Activated naive CD8-positive, alpha-beta T cell treated with anti-CD3 and anti-CD28 coated beads for 36 hours (primary cell): ENCODE measurements at regions not wholly inside any gene's neighbourhood (a gene's known extent, or its start where the extent isn't known, plus 50 kb on each side); places are given as distances from the start of the nearest gene placed in this dataset.

ENCODE experiments used
- DNase-seq: peaks from one replicate; pipeline ENCODE4 v3.0.0; 2021
- H3K27ac Mint-ChIP-seq: one replicate; pipeline ENCODE4 v1.8.0; 2022; ENCODE audit warnings: mild to moderate bottlenecking, moderate library complexity, mixed read lengths
- H3K27me3 Mint-ChIP-seq: one replicate; pipeline ENCODE4 v1.8.0; 2022; ENCODE audit warnings: mild to moderate bottlenecking, mixed read lengths
- H3K36me3 Mint-ChIP-seq: one replicate; pipeline ENCODE4 v1.8.0; 2021; ENCODE audit warnings: mild to moderate bottlenecking, mixed read lengths
- H3K4me1 Mint-ChIP-seq: one replicate; pipeline ENCODE4 v1.8.0; 2021; ENCODE audit warnings: mixed read lengths
- H3K4me3 Mint-ChIP-seq: one replicate; pipeline ENCODE4 v1.8.0; 2022; ENCODE audit warnings: mild to moderate bottlenecking, moderate library complexity, mixed read lengths
- H3K9me3 Mint-ChIP-seq: one replicate; pipeline ENCODE4 v1.8.0; 2022; ENCODE audit warnings: mixed read lengths

GRCh38 chr6:92942549-92942948 is 476.8 kb downstream of the EPHA7 start:
- H3K9me3 Mint-ChIP-seq, result peaks cover 3% of the 10 kb centered on the region
- H3K4me1 Mint-ChIP-seq, result no peaks in the 10 kb centered on the region
- H3K27ac Mint-ChIP-seq, result no peak overlapping the region
- H3K4me3 Mint-ChIP-seq, result no peak overlapping the region
- peaks cover 3% of the 10 kb centered on the region for H3K27me3 Mint-ChIP-seq
- DNase-seq, result no peak
- H3K36me3 Mint-ChIP-seq, result no peaks in the 10 kb centered on the region

GRCh38 chr6:92934625-92935024 is 484.7 kb downstream of the EPHA7 start:
- Mint-ChIP-seq H3K4me1 (no peaks in the 10 kb centered on the region), H3K27me3 (no peaks in the 10 kb centered on the region), H3K27ac (no peak overlapping the region), H3K4me3 (no peak overlapping the region), H3K9me3 (peaks cover 2% of the 10 kb centered on the region), H3K36me3 (no peaks in the 10 kb centered on the region)
- DNase-seq, result no peak

- Mint-ChIP-seq H3K4me3 (no peak overlapping the region), H3K4me1 (no peaks in the 10 kb centered on the region), H3K27me3 (no peaks in the 10 kb centered on the region), H3K36me3 (no peaks in the 10 kb centered on the region), H3K9me3 (peaks cover 4% of the 10 kb centered on the region), H3K27ac (no peak overlapping the region)
- DNase-seq, result no peak
Measured at GRCh38 chr6:92930171-92930570, 489.2 kb downstream of the EPHA7 start.

- H3K36me3 Mint-ChIP-seq, result no peaks in the 10 kb centered on the region
- no peak overlapping the region for H3K4me3 Mint-ChIP-seq
- H3K9me3 Mint-ChIP-seq, result no peaks in the 10 kb centered on the region
- no peaks in the 10 kb centered on the region for H3K27me3 Mint-ChIP-seq
- H3K4me1 Mint-ChIP-seq, result no peaks in the 10 kb centered on the region
- DNase-seq, result no peak
- no peak overlapping the region for H3K27ac Mint-ChIP-seq
Measured at GRCh38 chr6:92922216-92922806, 497.0 kb downstream of the EPHA7 start.

- no peaks in the 10 kb centered on the region for H3K9me3 Mint-ChIP-seq
- no peak for DNase-seq
- no peaks in the 10 kb centered on the region for H3K36me3 Mint-ChIP-seq
- no peaks in the 10 kb centered on the region for H3K4me1 Mint-ChIP-seq
- no peaks in the 10 kb centered on the region for H3K27me3 Mint-ChIP-seq
- no peak overlapping the region for H3K4me3 Mint-ChIP-seq
- no peak overlapping the region for H3K27ac Mint-ChIP-seq
Measured at GRCh38 chr6:92915466-92915865, 503.9 kb downstream of the EPHA7 start.

GRCh38 chr6:92911301-92911700 is 508.1 kb downstream of the EPHA7 start:
- H3K27ac Mint-ChIP-seq, result no peak overlapping the region
- no peaks in the 10 kb centered on the region for H3K9me3 Mint-ChIP-seq
- no peak overlapping the region for H3K4me3 Mint-ChIP-seq
- H3K27me3 Mint-ChIP-seq, result no peaks in the 10 kb centered on the region
- no peaks in the 10 kb centered on the region for H3K36me3 Mint-ChIP-seq
- H3K4me1 Mint-ChIP-seq, result no peaks in the 10 kb centered on the region
- no peak for DNase-seq

- Mint-ChIP-seq H3K4me3 (no peak overlapping the region), H3K27ac (no peak overlapping the region), H3K9me3 (no peaks in the 10 kb centered on the region), H3K36me3 (no peaks in the 10 kb centered on the region), H3K27me3 (no peaks in the 10 kb centered on the region), H3K4me1 (no peaks in the 10 kb centered on the region)
- DNase-seq, result no peak
Measured at GRCh38 chr6:92910646-92911045, 508.7 kb downstream of the EPHA7 start.

GRCh38 chr6:92906385-92906784 is 513.0 kb downstream of the EPHA7 start:
- Mint-ChIP-seq H3K4me3 (no peak overlapping the region), H3K36me3 (no peaks in the 10 kb centered on the region), H3K4me1 (no peaks in the 10 kb centered on the region), H3K27me3 (no peaks in the 10 kb centered on the region), H3K27ac (no peak overlapping the region), H3K9me3 (no peaks in the 10 kb centered on the region)
- DNase-seq, result no peak

GRCh38 chr6:92893741-92894140 is 525.6 kb downstream of the EPHA7 start:
- Mint-ChIP-seq H3K36me3 (no peaks in the 10 kb centered on the region), H3K27me3 (no peaks in the 10 kb centered on the region), H3K4me3 (no peak overlapping the region), H3K27ac (no peak overlapping the region), H3K4me1 (no peaks in the 10 kb centered on the region), H3K9me3 (peaks cover 5% of the 10 kb centered on the region)
- DNase-seq, result no peak

- H3K4me1 Mint-ChIP-seq, result no peaks in the 10 kb centered on the region
- peaks cover 5% of the 10 kb centered on the region for H3K9me3 Mint-ChIP-seq
- H3K4me3 Mint-ChIP-seq, result no peak overlapping the region
- DNase-seq, result no peak
- H3K27ac Mint-ChIP-seq, result no peak overlapping the region
- no peaks in the 10 kb centered on the region for H3K36me3 Mint-ChIP-seq
- H3K27me3 Mint-ChIP-seq, result no peaks in the 10 kb centered on the region
Measured at GRCh38 chr6:92892626-92893170, 526.7 kb downstream of the EPHA7 start.

- no peak for DNase-seq
- Mint-ChIP-seq H3K36me3 (no peaks in the 10 kb centered on the region), H3K27ac (no peak overlapping the region), H3K4me1 (no peaks in the 10 kb centered on the region), H3K27me3 (no peaks in the 10 kb centered on the region), H3K9me3 (peaks cover 5% of the 10 kb centered on the region), H3K4me3 (no peak overlapping the region)
Measured at GRCh38 chr6:92888316-92888715, 531.0 kb downstream of the EPHA7 start.

- Mint-ChIP-seq H3K9me3 (peaks cover 5% of the 10 kb centered on the region), H3K27me3 (no peaks in the 10 kb centered on the region), H3K27ac (no peak overlapping the region), H3K36me3 (no peaks in the 10 kb centered on the region), H3K4me1 (no peaks in the 10 kb centered on the region), H3K4me3 (no peak overlapping the region)
- DNase-seq, result no peak
Measured at GRCh38 chr6:92887871-92888270, 531.5 kb downstream of the EPHA7 start.

- H3K9me3 Mint-ChIP-seq, result peaks cover 17% of the 10 kb centered on the region
- no peak for DNase-seq
- H3K27me3 Mint-ChIP-seq, result no peaks in the 10 kb centered on the region
- no peak overlapping the region for H3K4me3 Mint-ChIP-seq
- no peaks in the 10 kb centered on the region for H3K4me1 Mint-ChIP-seq
- H3K36me3 Mint-ChIP-seq, result no peaks in the 10 kb centered on the region
- H3K27ac Mint-ChIP-seq, result no peak overlapping the region
Measured at GRCh38 chr6:92879526-92879925, 539.8 kb downstream of the EPHA7 start.

- Mint-ChIP-seq H3K27ac (no peak overlapping the region), H3K36me3 (no peaks in the 10 kb centered on the region), H3K9me3 (no peaks in the 10 kb centered on the region), H3K4me1 (no peaks in the 10 kb centered on the region), H3K27me3 (no peaks in the 10 kb centered on the region), H3K4me3 (no peak overlapping the region)
- no peak for DNase-seq
Measured at GRCh38 chr6:92864966-92865555, 554.3 kb downstream of the EPHA7 start.

- no peak overlapping the region for H3K27ac Mint-ChIP-seq
Measured at GRCh38 chr6:92849636-92850035, 569.7 kb downstream of the EPHA7 start.

GRCh38 chr6:92848901-92849300 is 570.5 kb downstream of the EPHA7 start:
- no peaks in the 10 kb centered on the region for H3K4me1 Mint-ChIP-seq
- H3K27ac Mint-ChIP-seq, result no peak overlapping the region
- DNase-seq, result no peak
- no peak overlapping the region for H3K4me3 Mint-ChIP-seq
- no peaks in the 10 kb centered on the region for H3K27me3 Mint-ChIP-seq
- no peaks in the 10 kb centered on the region for H3K9me3 Mint-ChIP-seq
- H3K36me3 Mint-ChIP-seq, result no peaks in the 10 kb centered on the region

More at GRCh38 chr6:92849636-92850035, 569.7 kb downstream of the EPHA7 start:
- no peak for DNase-seq
- H3K4me1 Mint-ChIP-seq, result no peaks in the 10 kb centered on the region
- H3K4me3 Mint-ChIP-seq, result no peak overlapping the region
- no peaks in the 10 kb centered on the region for H3K27me3 Mint-ChIP-seq
- H3K36me3 Mint-ChIP-seq, result no peaks in the 10 kb centered on the region
- no peaks in the 10 kb centered on the region for H3K9me3 Mint-ChIP-seq
